Left lung (tissue), 4 donors: ENCODE measurements at regions not wholly inside any gene's neighbourhood (a gene's known extent, or its start where the extent isn't known, plus 50 kb on each side); places are given as distances from the start of the nearest gene placed in this dataset.

ENCODE experiments used
- ATAC-seq: fragments of 200-7000 bp; cut with Tn5 transposase; one replicate; pipeline ENCODE4 v1.9.1; 2020; ENCODE audit warnings: moderate library complexity
- DNase-seq, 4 donors: peaks; one replicate each; pipeline ENCODE4 v3.0.0-alpha.2; 2013 to 2020
- H3K27ac ChIP-seq, 2 donors: fragments of 200-600 bp; sonication (generic) in 1 of 2; one replicate each; pipeline versions ENCODE4 v1.5.0 to v1.8.0; 2020 to 2021
- H3K27me3 ChIP-seq, 2 donors: fragments of 200-600 bp; sonication (generic) in 1 of 2; one replicate each; pipeline versions ENCODE4 v1.5.0 to v1.8.0; 2020 to 2021
- H3K36me3 ChIP-seq, 2 donors: fragments of 200-600 bp; sonication (generic) in 1 of 2; one replicate each; pipeline versions ENCODE4 v1.5.0 to v1.8.0; 2020 to 2021
- H3K4me1 ChIP-seq, 2 donors: fragments of 200-600 bp; one replicate each; pipeline ENCODE4 v1.8.0; 2021
- H3K4me3 ChIP-seq, 2 donors: fragments of 200-600 bp; sonication (generic) in 1 of 2; one replicate each; pipeline versions ENCODE4 v1.5.0 to v1.8.0; 2020 to 2021; ENCODE audit warnings: mild to moderate bottlenecking in 1 of 2
- H3K9me3 ChIP-seq, 2 donors: fragments of 200-600 bp; sonication (generic) in 1 of 2; one replicate each; pipeline versions ENCODE4 v1.5.0 to v1.8.0; 2020 to 2021
- CTCF ChIP-seq, 2 donors: fragments of 200-600 bp; sonication (generic) in 1 of 2; IDR thresholded peaks; one replicate each; pipeline versions ENCODE4 v1.5.0 to v1.8.0; 2021; ENCODE audit warnings: antibody characterized with exemption in 2 of 2
- intact Hi-C, 2 donors: fragments of 100-400 bp; cut with DNase I; formaldehyde crosslinking; loops; one replicate each; pipeline versions ENCODE4 v1.11.2 to v1.14.2; 2022
- donor health status: DM: no; HTN: yes; CAD: no.
- donor health status: DM: no; HTN: no; CAD: no.

DNA sequence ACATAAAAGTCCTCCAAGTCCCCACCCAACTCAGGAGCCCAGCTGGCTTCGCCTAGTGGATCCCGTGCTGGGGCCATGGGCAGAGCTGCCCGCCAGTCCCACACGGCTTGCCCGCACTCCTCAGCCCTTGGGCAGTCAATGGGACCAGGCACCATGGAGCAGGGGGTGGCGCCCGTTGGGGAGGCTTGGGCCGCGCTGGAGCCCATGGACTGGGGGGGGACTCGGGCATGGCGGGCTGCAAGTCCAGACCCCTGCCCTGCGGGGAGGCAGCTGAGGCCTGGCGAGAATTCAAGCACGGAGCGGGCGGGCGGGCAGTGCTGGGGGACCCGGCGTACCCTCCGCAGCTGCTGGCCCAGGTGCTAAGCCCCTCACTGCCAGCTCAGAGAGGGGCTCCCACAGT, 249.8 kb upstream of the PLD5 start:
- intact Hi-C loops, result no loop called here
- peak in 1 of 4 donors; percentile 75 for DNase-seq
- no peak for ATAC-seq
- Histone ChIP-seq H3K4me1 (no peaks in the 10 kb centered on the region), H3K4me3 (no peak overlapping the region), H3K27ac (no peak overlapping the region), H3K36me3 (no peaks in the 10 kb centered on the region), H3K9me3 (peaks cover 0 to 19% of the 10 kb centered on the region in 2 donors), H3K27me3 (no peaks in the 10 kb centered on the region)
- TF ChIP-seq CTCF (IDR thresholded peaks at IDR 0.05), result no peak

- Histone ChIP-seq H3K4me3 (no peak overlapping the region), H3K9me3 (peaks cover 0 to 20% of the 10 kb centered on the region in 2 donors), H3K4me1 (no peaks in the 10 kb centered on the region), H3K27ac (no peak overlapping the region), H3K27me3 (no peaks in the 10 kb centered on the region), H3K36me3 (no peaks in the 10 kb centered on the region)
- ATAC-seq (no peak), DNase-seq (no peak)
- TF ChIP-seq CTCF (IDR thresholded peaks at IDR 0.05), result no peak
- intact Hi-C loops, result no loop called here
Measured at GRCh38 chr1:242770366-242770765, 245.9 kb upstream of the PLD5 start.

DNA sequence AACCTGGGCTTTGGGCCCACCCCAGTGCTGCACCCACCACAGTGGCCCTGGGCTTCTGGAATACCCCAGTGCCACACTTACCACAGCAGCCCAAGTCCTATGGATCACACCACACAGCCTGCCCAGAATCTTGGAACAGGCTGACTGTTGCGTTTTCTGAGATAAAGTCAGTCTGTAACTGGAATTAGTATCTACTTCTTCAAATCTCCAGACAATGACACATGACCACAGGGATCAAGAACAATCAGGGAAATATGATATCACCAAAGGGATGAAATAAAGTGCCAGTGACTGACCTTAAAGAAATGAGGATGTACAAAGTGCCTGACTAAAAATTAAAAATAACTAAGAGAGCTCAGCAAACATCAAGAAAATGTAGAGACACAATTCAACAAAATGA, 239.7 kb upstream of the PLD5 start:
- H3K4me1 ChIP-seq, result no peaks in the 10 kb centered on the region
- no peak overlapping the region for H3K4me3 ChIP-seq
- no peak for DNase-seq
- H3K27me3 ChIP-seq, result no peaks in the 10 kb centered on the region
- no peaks in the 10 kb centered on the region for H3K36me3 ChIP-seq
- no peak for TF ChIP-seq CTCF (IDR thresholded peaks at IDR 0.05)
- intact Hi-C loops, result no loop called here
- peaks cover 0 to 13% of the 10 kb centered on the region in 2 donors for H3K9me3 ChIP-seq
- ATAC-seq, result no peak
- no peak overlapping the region for H3K27ac ChIP-seq

- peaks cover 0 to 13% of the 10 kb centered on the region in 2 donors for H3K9me3 ChIP-seq
- H3K4me1 ChIP-seq, result no peaks in the 10 kb centered on the region
- no peak for TF ChIP-seq CTCF (IDR thresholded peaks at IDR 0.05)
- H3K4me3 ChIP-seq, result no peak overlapping the region
- no peaks in the 10 kb centered on the region for H3K36me3 ChIP-seq
- no peak overlapping the region for H3K27ac ChIP-seq
- ATAC-seq, result no peak
- intact Hi-C loops, result no loop called here
- DNase-seq, result no peak
- no peaks in the 10 kb centered on the region for H3K27me3 ChIP-seq
Measured at GRCh38 chr1:242761556-242761955, 237.1 kb upstream of the PLD5 start.

- DNase-seq (no peak), ATAC-seq (no peak)
- Histone ChIP-seq H3K27me3 (no peaks in the 10 kb centered on the region), H3K36me3 (no peaks in the 10 kb centered on the region), H3K4me3 (no peak overlapping the region), H3K9me3 (peaks cover 0 to 3% of the 10 kb centered on the region in 2 donors), H3K4me1 (no peaks in the 10 kb centered on the region), H3K27ac (no peak overlapping the region)
- TF ChIP-seq CTCF (IDR thresholded peaks at IDR 0.05), result no peak
- intact Hi-C loops, result no loop called here
Measured at GRCh38 chr1:242754926-242755325, 230.4 kb upstream of the PLD5 start.
